Uterus (tissue), 3 donors: ENCODE measurements at regions not wholly inside any gene's neighbourhood (a gene's known extent, or its start where the extent isn't known, plus 50 kb on each side); places are given as distances from the start of the nearest gene placed in this dataset.

ENCODE experiments used
- DNase-seq, 2 donors: peaks; one replicate each; pipeline ENCODE4 v3.0.0-alpha.2; 2019 to 2020
- H3K27ac ChIP-seq, 2 donors: fragments of 200-600 bp; sonication (generic); 1 replicate in 1 of 2; 2 replicates in 1 of 2; pipeline ENCODE4 v1.5.1; 2016 to 2018
- H3K27me3 ChIP-seq, 2 donors: fragments of 200-600 bp; sonication (generic); one replicate each; pipeline ENCODE4 v1.5.1; 2018 to 2019; ENCODE audit warnings: control low read depth in 1 of 2
- H3K36me3 ChIP-seq, 2 donors: fragments of 200-600 bp; sonication (generic); one replicate each; pipeline ENCODE4 v1.5.1; 2019; ENCODE audit warnings: control low read depth in 1 of 2
- H3K4me1 ChIP-seq, 2 donors: fragments of 200-600 bp; sonication (generic); one replicate each; pipeline ENCODE4 v1.5.1; 2018 to 2019; ENCODE audit warnings: control low read depth in 1 of 2
- H3K4me3 ChIP-seq, 2 donors: fragments of 200-600 bp; sonication (generic); 1 replicate in 1 of 2; 2 replicates in 1 of 2; pipeline ENCODE4 v1.5.1; 2018 to 2019; ENCODE audit warnings: mild to moderate bottlenecking in 1 of 2
- H3K9me3 ChIP-seq, 2 donors: fragments of 200-600 bp; sonication (generic); one replicate each; pipeline ENCODE4 v1.5.1; 2019; ENCODE audit warnings: control low read depth in 1 of 2
- POLR2A ChIP-seq, 2 donors: fragments of 450-650 bp; IDR thresholded peaks; one replicate each; pipeline ENCODE4 v1.6.1; 2016; ENCODE audit warnings: antibody characterized with exemption in 2 of 2, mild to moderate bottlenecking in 1 of 2, moderate library complexity in 1 of 2
- intact Hi-C: fragments of 100-400 bp; cut with DNase I; formaldehyde crosslinking; loops from one replicate; pipeline ENCODE4 v1.15.1; 2023; ENCODE audit warnings: low total_unique reads
- TF ChIP-seq, protein P1 (sequence below), 4 experiments: fragments of 200-600 bp in 2 of 4; fragments of 450-650 bp in 2 of 4; sonication (generic) in 2 of 4; IDR thresholded peaks; one replicate each; pipeline ENCODE4 v1.5.1; 2016 to 2019; ENCODE audit warnings: antibody characterized with exemption in 4 of 4, mild to moderate bottlenecking in 2 of 4, moderate library complexity in 1 of 4
- donor health status: DM: yes; HTN: yes; CAD: no.

DNA sequence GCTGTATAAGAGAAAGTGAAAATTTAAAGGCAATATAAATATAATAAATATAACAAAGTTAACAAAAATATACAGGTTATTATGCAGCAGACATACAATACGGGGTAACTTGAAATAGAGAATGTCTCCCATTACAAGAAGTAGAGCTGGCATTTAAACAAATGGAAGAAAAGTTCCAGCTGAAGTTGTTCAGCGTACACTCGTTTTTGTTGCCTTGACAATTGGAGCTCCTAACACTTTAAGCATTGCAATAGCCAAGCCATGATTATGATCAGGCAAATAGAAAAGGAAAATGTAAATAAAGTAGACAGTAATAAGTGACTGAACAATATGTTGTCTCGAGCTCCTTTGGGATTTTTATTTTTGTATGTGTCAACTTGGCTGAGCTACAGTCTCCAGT lies 737.8 kb upstream of the CELF2 start:
- H3K27me3 ChIP-seq: no peaks in the 10 kb centered on the region
- H3K4me3 ChIP-seq: no peak overlapping the region
- intact Hi-C loops: no loop called here
- no peaks in the 10 kb centered on the region for H3K4me1 ChIP-seq
- TF ChIP-seq, protein P1, sequence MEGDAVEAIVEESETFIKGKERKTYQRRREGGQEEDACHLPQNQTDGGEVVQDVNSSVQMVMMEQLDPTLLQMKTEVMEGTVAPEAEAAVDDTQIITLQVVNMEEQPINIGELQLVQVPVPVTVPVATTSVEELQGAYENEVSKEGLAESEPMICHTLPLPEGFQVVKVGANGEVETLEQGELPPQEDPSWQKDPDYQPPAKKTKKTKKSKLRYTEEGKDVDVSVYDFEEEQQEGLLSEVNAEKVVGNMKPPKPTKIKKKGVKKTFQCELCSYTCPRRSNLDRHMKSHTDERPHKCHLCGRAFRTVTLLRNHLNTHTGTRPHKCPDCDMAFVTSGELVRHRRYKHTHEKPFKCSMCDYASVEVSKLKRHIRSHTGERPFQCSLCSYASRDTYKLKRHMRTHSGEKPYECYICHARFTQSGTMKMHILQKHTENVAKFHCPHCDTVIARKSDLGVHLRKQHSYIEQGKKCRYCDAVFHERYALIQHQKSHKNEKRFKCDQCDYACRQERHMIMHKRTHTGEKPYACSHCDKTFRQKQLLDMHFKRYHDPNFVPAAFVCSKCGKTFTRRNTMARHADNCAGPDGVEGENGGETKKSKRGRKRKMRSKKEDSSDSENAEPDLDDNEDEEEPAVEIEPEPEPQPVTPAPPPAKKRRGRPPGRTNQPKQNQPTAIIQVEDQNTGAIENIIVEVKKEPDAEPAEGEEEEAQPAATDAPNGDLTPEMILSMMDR (IDR thresholded peaks at IDR 0.05): no peak
- TF ChIP-seq POLR2A (IDR thresholded peaks at IDR 0.05): no peak
- H3K36me3 ChIP-seq: no peaks in the 10 kb centered on the region
- H3K9me3 ChIP-seq: no peaks in the 10 kb centered on the region
- H3K27ac ChIP-seq: no peak overlapping the region
- DNase-seq: no peak

DNA sequence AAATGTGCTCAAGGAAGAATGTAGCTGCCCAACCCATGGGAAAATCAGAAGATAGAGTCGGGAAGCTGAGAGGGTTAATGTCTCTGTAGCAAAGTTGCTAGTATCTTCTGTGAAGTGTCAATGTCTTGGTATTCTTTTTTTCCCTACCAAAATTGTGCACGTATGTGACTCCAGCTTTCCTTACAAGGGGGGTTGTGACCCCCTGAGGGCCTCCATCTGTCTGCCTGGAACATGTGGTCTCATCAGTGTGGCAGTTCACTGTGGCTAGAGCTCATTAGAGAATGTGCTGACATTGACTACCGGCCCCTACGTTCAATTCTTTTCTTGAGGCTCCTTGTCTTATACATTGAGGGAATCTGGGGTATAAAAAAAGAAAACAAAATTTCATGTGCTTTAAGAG lies 725.2 kb upstream of the CELF2 start:
- Histone ChIP-seq H3K4me3 (no peak overlapping the region), H3K9me3 (no peaks in the 10 kb centered on the region), H3K4me1 (no peaks in the 10 kb centered on the region), H3K27me3 (no peaks in the 10 kb centered on the region), H3K36me3 (no peaks in the 10 kb centered on the region), H3K27ac (no peak overlapping the region)
- intact Hi-C loops: no loop called here
- TF ChIP-seq, protein P1 (IDR thresholded peaks at IDR 0.05): no peak
- TF ChIP-seq POLR2A (IDR thresholded peaks at IDR 0.05): no peak
- no peak for DNase-seq

DNA sequence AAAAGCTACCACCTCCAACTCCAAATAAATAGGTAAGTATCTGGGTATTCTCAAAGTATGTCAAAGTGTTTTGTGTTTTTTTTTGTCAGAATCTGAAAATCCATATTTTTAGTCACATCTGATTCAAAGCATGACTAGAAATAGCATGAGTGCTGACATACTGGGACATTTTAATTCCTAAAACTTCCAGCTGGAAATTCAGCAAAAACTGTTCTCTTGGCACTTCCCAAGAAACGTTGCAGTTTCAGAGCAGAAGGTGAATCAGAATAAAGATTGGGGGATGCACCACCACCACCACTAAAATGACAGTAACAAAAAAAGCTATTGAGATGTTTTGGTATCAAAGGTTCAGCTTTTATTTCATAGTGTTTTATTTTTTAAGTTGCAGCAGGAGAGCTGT lies 724.6 kb upstream of the CELF2 start:
- TF ChIP-seq, protein P1 (IDR thresholded peaks at IDR 0.05): no peak
- TF ChIP-seq POLR2A (IDR thresholded peaks at IDR 0.05): no peak
- H3K27ac ChIP-seq: peak overlapping the region in 1 of 2 donors; percentile 22

DNA sequence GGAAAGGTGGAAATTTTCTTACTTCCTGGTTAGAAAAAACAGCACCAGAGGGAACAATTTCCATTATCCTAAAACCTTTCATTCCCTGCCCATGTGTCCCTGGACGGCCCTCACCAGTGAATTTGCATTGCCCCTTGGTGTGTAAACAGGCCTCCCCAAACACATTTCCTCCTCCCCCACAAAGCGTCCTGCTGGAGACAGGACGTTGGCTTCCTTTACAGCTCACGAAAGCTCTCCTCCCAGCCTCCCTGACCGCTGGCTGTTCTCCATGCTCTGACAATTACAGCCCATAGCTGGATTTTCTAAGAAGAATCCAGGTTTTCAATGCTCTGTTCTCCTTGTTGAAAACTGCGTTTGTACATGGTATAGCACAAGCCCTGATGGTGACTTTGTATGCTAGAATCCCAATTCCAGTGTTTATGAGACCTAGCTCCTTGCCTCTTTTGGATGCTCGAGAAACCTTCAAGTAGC lies 724.2 kb upstream of the CELF2 start:
- DNase-seq: peak; percentile 35 to 39
- no peak overlapping the region for H3K4me3 ChIP-seq
- peak overlapping the region in 1 of 2 donors; percentile 22 for H3K27ac ChIP-seq
- no peaks in the 10 kb centered on the region for H3K9me3 ChIP-seq
- intact Hi-C loops: no loop called here
- no peak for TF ChIP-seq POLR2A (IDR thresholded peaks at IDR 0.05)
- TF ChIP-seq, protein P1 (IDR thresholded peaks at IDR 0.05): no peak
- no peaks in the 10 kb centered on the region for H3K27me3 ChIP-seq
- no peaks in the 10 kb centered on the region for H3K36me3 ChIP-seq
- no peaks in the 10 kb centered on the region for H3K4me1 ChIP-seq

More for the DNA sequence above, 724.6 kb upstream of the CELF2 start:
- H3K4me1 ChIP-seq: no peaks in the 10 kb centered on the region
- intact Hi-C loops: no loop called here
- H3K9me3 ChIP-seq: no peaks in the 10 kb centered on the region
- H3K27me3 ChIP-seq: no peaks in the 10 kb centered on the region
- H3K4me3 ChIP-seq: no peak overlapping the region
- no peaks in the 10 kb centered on the region for H3K36me3 ChIP-seq
- DNase-seq: no peak

DNA sequence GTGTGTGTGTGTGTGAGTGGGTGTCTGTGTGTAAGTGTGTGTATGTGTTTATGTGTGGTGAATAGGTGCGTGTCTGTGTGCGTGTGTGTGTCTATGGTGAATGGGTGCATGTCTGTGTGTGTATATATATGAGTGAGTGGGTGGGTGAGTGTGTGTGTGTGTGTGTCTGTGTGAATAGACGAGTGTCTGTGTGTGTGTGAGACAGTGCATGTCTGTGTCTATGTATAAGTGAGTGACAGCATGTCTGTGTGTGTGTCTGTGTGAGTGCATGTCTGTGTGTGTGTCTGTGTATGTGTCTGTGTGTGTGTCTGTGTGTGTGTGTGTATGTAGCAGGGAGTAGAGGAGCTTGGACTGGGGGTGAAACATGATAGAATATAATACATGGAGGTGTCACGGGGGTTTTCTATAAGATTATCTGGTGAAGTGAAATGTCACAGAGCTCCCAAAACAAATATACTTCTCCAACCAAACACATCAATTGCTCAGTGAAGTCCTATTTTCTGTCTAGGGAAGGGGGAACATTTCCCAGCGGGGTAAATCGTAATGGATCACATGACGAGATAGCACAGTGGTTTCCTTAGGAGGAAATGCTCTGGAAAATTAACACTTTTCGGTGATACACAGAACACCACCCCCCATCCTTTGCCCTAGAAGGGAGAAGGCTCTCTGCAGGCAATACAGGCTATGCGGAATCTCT lies 723.3 kb upstream of the CELF2 start:
- no peak overlapping the region for H3K4me3 ChIP-seq
- DNase-seq: no peak
- H3K27ac ChIP-seq: no peak overlapping the region
- no peaks in the 10 kb centered on the region for H3K36me3 ChIP-seq
- TF ChIP-seq, protein P1 (IDR thresholded peaks at IDR 0.05): no peak
- no peak for TF ChIP-seq POLR2A (IDR thresholded peaks at IDR 0.05)
- H3K9me3 ChIP-seq: no peaks in the 10 kb centered on the region
- H3K27me3 ChIP-seq: no peaks in the 10 kb centered on the region
- no peaks in the 10 kb centered on the region for H3K4me1 ChIP-seq
- intact Hi-C loops: no loop called here
